ENCODE measurements at regions not wholly inside any gene's neighbourhood (a gene's known extent, or its start where the extent isn't known, plus 50 kb on each side); places are given as distances from the start of the nearest gene placed in this dataset.
"Not testable (repeated sequence)": the region's sequence is repeated elsewhere in the genome, so short reads cannot be mapped to it uniquely, and the experiment has no call there.

GRCh38 chr16:77488652-77489051, 53.8 kb upstream of the ADAMTS18 start:
- no peak for DNase-seq

DNA sequence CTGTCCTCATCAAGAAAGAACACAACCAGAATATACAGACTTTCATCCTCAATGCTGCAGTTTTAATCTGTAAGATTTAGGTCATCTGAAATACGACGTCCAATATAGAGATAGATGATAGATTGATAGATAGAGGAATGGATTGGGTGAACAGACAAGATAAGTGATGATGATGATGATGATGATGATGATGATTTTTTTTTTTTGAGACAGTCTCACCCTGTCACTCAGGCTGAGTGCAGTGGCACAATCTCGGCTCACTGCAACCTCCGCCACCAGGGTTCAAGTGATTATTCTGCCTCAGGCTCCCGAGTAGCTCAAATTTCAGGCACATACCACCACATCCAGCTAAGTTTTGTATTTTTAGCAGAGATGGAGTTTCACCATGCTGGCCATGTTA, 56.3 kb upstream of the ADAMTS18 start:
- no peak for DNase-seq

- DNase-seq = no peak
These were observed 62.1 kb upstream of the ADAMTS18 start for GRCh38 chr16:77496934-77497333.

DNA sequence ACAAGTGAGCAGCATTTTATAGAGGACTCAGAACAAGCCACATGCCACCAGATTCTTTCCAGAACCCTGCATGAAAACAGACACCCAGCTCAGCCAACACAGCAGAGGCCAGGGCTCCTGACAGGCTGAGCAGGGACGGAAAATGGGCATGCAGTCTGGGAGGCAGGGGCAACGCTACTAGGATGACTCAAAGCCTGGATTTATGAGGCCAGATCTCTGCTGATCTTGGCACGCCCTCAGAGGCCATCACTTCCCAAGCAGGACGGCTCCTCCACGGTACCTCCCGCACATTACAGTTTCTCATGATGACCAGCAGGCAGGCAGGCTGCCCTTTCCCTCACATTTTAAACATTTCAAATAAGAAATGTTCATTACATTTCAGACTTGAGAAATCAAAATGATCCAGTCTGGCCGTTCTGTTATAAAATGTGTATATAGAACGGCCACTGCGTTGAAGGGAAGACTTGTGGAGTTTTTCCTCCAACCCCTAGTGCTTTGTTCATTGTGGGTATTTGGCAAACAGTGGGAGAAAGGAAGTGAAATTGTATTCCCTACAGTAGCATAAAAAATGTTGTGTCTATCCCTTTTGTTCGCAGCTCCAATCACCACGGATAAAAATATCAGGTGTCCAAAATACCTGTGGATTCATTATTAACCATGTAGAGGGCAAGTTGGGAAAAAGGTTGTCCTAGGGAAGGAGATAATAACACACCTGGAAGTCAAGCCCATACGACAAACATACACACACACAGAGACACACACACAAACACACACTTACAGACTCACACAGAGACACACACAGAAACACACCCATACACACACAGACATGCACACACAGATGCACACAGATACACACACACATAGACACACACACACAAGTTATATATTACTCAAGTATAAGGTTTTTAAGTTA, 64.8 kb upstream of the ADAMTS18 start:
- DNase-seq = no peak

- DNase-seq = no peak
These were observed 65.4 kb upstream of the ADAMTS18 start for GRCh38 chr16:77500286-77500598.

- DNase-seq = no peak
These were observed 66.3 kb upstream of the ADAMTS18 start for GRCh38 chr16:77500934-77501664.

DNA sequence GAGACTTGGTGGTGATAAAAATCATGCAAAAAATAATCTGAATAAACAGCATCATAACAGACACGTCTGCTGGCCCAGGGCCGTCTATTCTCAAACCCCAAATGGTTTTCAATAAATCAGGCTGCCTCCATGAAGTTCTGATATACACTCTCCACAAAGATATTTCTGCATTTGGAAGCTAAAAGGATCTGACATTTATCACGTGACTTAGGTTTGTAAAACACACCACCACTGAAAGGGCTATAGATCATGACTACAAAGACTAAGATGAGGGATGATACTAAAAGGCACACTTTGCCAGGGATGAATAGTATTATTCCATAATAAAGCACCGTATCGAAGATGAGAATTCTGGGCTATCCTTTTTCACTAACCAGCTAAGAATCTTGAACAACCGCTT, 67.6 kb upstream of the ADAMTS18 start:
- no peak for DNase-seq

DNA sequence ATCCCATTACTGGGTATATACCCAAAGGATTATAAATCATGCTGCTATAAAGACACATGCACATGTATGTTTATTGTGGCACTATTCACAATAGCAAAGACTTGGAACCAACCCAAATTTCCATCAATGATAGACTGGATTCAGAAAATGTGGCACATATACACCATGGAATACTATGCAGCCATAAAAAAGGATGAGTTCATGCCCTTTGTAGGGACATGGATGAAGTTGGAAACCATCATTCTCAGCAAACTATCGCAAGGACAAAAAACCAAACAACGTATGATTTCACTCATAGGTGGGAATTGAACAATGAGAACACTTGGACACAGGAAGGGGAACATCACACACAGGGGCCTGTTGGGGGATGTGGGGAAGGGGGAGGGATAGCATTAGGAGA, 71.7 kb upstream of the ADAMTS18 start:
- not testable (repeated sequence) for DNase-seq

GRCh38 chr16:77509051-77509450, 74.2 kb upstream of the ADAMTS18 start:
- no peak for DNase-seq

DNA sequence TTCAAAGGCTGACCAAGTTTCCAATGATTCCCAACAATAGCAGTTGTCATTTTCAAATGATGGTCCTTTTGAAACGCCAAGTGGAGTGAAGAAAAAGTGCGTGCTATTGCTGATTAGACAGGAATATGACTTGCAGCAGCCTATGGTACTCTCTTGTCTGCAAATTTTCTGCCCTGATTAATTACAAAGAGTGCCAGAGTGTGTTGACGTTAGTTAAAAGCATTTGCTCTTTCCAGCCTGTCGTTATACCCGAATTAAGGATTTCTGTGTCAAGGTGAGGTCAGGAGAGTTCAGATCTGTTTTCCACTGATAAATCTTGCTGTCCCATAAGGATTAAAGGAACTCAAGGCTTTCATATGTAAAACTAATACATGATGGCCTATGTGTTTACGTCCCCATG, 75.0 kb upstream of the ADAMTS18 start:
- peak; percentile 35 for DNase-seq

DNA sequence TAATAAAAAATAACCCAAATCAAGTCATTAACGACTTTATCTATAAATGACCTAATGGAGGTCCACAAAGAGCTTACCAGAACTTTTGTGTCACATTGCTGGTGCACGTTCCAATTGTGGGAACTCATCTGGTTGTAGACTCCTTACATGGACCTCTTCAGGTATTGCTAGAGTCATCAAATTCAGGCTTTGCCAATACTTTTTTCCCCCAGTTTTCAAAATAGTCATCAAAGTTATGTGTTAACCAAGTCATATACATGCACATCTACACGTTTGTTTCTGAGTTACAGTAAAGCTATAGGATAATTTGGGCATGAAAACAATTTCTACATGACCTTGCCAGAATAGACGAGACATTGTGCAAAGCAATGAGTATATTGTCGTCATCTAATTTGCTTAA, 76.2 kb upstream of the ADAMTS18 start:
- DNase-seq = no peak

- no peak for DNase-seq
These were observed 79.8 kb upstream of the ADAMTS18 start for GRCh38 chr16:77514500-77515220.

GRCh38 chr16:77525226-77525625, 90.4 kb upstream of the ADAMTS18 start:
- not testable (repeated sequence) for DNase-seq

- no peak for DNase-seq
These were observed 96.9 kb upstream of the ADAMTS18 start for GRCh38 chr16:77531752-77532151.

GRCh38 chr16:77536809-77537208, 102.0 kb upstream of the ADAMTS18 start:
- no peak for DNase-seq

DNA sequence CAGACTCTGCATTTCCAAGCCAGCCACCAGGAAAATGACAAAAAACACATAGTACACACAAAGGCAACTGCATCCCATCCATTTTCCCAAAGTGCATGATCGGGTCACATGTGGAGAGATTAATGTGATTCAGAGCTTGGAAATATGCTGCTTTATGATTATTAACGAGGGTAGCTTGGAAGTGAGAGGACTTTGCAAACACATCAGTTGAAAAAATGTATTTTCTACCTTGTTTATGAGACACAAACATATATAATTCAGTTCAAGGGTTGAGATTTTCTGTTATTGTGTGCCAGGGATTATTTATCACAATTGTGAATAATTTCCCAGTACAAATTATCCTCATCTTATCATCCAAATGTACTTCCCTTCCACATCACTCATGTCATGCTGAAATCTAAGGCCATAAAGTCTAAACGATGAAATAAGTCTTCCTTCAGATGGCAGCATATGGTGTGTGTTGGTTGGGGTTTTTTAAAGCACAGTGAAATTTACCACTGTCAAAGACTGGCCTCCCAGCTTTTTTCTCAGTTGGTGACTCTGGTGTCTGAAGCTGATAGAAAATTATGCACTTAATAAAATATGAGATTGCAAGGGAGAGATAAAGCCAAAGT, 104.7 kb upstream of the ADAMTS18 start:
- DNase-seq = no peak

- peak; percentile 32 for DNase-seq
These were observed 105.8 kb upstream of the ADAMTS18 start for GRCh38 chr16:77540646-77541045.

- no peak for DNase-seq
These were observed 106.3 kb upstream of the ADAMTS18 start for GRCh38 chr16:77541165-77541564.

DNA sequence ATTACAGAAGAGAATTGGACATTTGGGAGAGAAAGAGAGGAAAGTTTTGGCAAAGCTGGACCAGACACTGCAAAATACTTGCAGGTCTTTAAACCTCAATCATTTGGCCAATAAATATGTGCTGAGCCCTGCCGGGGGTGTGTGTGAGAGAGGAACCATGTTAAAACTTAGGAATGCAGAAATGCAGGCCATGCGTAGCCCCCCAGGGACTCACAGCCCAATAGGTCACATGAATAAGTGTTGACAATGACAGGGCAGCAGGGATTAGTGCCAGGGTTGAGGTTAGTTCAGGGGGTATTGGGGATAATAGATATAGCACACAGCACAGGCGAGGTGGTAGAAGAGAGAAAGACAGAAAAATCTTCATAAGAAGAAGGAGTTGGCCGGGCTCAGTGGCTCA, 113.3 kb upstream of the ADAMTS18 start:
- no peak for DNase-seq

DNA sequence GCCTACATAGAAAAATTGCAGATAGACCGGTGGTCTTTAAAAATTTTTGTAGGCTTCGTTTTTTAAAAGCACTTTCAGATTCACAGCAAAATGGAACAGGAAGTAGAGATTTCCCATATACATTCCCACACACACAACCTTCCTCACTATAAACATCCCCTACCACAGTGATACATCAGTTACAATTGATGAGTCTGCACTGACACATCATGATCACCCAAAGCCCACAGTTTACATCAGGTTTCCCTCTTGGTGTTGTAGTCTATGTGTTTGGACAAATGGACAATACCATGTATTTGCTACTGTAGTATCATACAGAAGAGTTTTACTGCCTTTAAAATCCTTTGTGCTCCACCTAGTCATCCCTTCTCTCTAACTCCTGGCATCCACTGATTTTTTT, 113.9 kb upstream of the ADAMTS18 start:
- DNase-seq = no peak

- DNase-seq = no peak
These were observed 115.0 kb upstream of the ADAMTS18 start for GRCh38 chr16:77549876-77550275.

- DNase-seq = no peak
These were observed 116.5 kb upstream of the ADAMTS18 start for GRCh38 chr16:77551357-77551756.

- peak; percentile 43 for DNase-seq
These were observed 118.3 kb upstream of the ADAMTS18 start for GRCh38 chr16:77553130-77553529.

Measured in DMS79 treated with DMSO at 0.1 percent for 48 hours (cell line).